ENCODE measurements at regions not wholly inside any gene's neighbourhood (a gene's known extent, or its start where the extent isn't known, plus 50 kb on each side); places are given as distances from the start of the nearest gene placed in this dataset.

DNA sequence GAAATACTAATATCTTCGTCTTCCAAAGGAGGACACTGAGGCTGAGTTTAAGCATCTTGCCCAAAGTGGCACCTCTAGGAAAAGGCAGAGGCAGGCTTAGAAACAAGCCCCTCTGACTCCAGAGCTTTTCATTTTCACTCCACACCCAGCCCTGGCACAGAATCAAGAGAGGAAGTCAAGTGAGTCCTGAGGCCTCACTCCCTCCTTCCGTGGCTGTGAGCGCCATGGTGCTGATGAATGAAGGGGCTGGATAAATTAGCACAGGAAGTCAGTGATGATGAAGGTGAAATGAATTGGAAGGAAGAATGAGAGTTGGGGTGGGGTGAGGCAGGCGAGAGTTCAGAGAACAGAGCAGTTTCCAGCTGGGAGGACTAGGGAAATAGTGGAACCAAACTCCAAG, 179.3 kb downstream of the TMEM132E start:
- Histone ChIP-seq H3K4me3 (ENCODE audit: insufficient read depth, low read depth, low read length) (no peak overlapping the region), H3K27ac (ENCODE audit: low read depth, low read length) (no peak overlapping the region), H4K20me1 (ENCODE audit: insufficient read depth, low read length) (no peaks in the 10 kb centered on the region), H3K36me3 (ENCODE audit: insufficient read depth, low read length) (no peaks in the 10 kb centered on the region), H3K9me3 (ENCODE audit: insufficient read depth, low read depth, low read length) (no peaks in the 10 kb centered on the region), H3K4me1 (ENCODE audit: insufficient read depth, low read length) (no peaks in the 10 kb centered on the region), H3K27me3 (ENCODE audit: insufficient read depth, low read length) (no peaks in the 10 kb centered on the region), H3K4me2 (ENCODE audit: low read length) (no peak overlapping the region), H3K79me2 (ENCODE audit: insufficient read depth, low read length) (no peaks in the 10 kb centered on the region), H2AFZ (ENCODE audit: low read depth, low read length) (no peak overlapping the region), H3K9ac (ENCODE audit: low read length) (no peak overlapping the region)
- peaks cover 44% of the 10 kb centered on the region for H3K27me3 Mint-ChIP-seq (ENCODE audit: low read depth, unreplicated experiment)
- H3K36me3 Mint-ChIP-seq (ENCODE audit: low read depth, unreplicated experiment) = no peaks in the 10 kb centered on the region
- peaks cover 4% of the 10 kb centered on the region for H3K9me3 Mint-ChIP-seq (ENCODE audit: unreplicated experiment)
- FAIRE-seq (no peak), DNase-seq (ENCODE audit: low read depth) (no peak)
- no peak for TF ChIP-seq EZH2 (IDR thresholded peaks at IDR 0.05; ENCODE audit: insufficient read depth, low read length)
- no peak overlapping the region for H3K4me3 Mint-ChIP-seq (ENCODE audit: unreplicated experiment)
- H3K4me1 Mint-ChIP-seq (ENCODE audit: low read depth, unreplicated experiment) = peaks cover 12% of the 10 kb centered on the region
- H3K27ac Mint-ChIP-seq (ENCODE audit: unreplicated experiment) = no peak overlapping the region

DNA sequence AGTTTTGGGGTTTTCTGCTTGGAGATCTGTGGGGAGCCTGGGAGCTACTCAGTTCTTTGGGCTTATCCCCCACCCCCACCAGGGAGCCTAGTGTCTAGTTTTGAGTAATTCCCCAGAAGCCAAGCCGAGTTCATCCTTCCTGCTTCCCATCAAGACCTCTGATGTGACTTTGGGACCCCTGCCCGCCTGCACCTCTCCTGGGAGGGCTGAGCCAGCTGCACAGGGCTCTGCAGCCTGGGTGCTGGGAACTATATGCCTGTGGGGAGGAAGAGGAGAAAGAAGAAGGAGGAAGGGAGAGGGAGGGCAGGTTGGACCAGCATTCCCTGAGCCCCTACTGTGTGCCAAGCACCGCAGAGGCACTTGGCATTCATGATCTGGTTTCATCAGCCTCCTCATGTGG, 178.9 kb downstream of the TMEM132E start:
- DNase-seq (ENCODE audit: low read depth) = no peak
- Histone ChIP-seq H3K79me2 (ENCODE audit: insufficient read depth, low read length) (no peaks in the 10 kb centered on the region), H2AFZ (ENCODE audit: low read depth, low read length) (no peak overlapping the region), H3K4me1 (ENCODE audit: insufficient read depth, low read length) (no peaks in the 10 kb centered on the region), H3K9me3 (ENCODE audit: insufficient read depth, low read depth, low read length) (no peaks in the 10 kb centered on the region), H3K9ac (ENCODE audit: low read length) (no peak overlapping the region), H3K27me3 (ENCODE audit: insufficient read depth, low read length) (no peaks in the 10 kb centered on the region), H3K36me3 (ENCODE audit: insufficient read depth, low read length) (no peaks in the 10 kb centered on the region), H4K20me1 (ENCODE audit: insufficient read depth, low read length) (no peaks in the 10 kb centered on the region), H3K4me3 (ENCODE audit: insufficient read depth, low read depth, low read length) (no peak overlapping the region), H3K4me2 (ENCODE audit: low read length) (no peak overlapping the region), H3K27ac (ENCODE audit: low read depth, low read length) (no peak overlapping the region)
- Mint-ChIP-seq H3K9me3 (ENCODE audit: unreplicated experiment) (peaks cover 4% of the 10 kb centered on the region), H3K36me3 (ENCODE audit: low read depth, unreplicated experiment) (no peaks in the 10 kb centered on the region), H3K27ac (ENCODE audit: unreplicated experiment) (no peak overlapping the region), H3K27me3 (ENCODE audit: low read depth, unreplicated experiment) (peaks cover 46% of the 10 kb centered on the region), H3K4me3 (ENCODE audit: unreplicated experiment) (no peak overlapping the region), H3K4me1 (ENCODE audit: low read depth, unreplicated experiment) (peaks cover 10% of the 10 kb centered on the region)
- FAIRE-seq = no peak
- TF ChIP-seq, protein P1, sequence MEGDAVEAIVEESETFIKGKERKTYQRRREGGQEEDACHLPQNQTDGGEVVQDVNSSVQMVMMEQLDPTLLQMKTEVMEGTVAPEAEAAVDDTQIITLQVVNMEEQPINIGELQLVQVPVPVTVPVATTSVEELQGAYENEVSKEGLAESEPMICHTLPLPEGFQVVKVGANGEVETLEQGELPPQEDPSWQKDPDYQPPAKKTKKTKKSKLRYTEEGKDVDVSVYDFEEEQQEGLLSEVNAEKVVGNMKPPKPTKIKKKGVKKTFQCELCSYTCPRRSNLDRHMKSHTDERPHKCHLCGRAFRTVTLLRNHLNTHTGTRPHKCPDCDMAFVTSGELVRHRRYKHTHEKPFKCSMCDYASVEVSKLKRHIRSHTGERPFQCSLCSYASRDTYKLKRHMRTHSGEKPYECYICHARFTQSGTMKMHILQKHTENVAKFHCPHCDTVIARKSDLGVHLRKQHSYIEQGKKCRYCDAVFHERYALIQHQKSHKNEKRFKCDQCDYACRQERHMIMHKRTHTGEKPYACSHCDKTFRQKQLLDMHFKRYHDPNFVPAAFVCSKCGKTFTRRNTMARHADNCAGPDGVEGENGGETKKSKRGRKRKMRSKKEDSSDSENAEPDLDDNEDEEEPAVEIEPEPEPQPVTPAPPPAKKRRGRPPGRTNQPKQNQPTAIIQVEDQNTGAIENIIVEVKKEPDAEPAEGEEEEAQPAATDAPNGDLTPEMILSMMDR (IDR thresholded peaks at IDR 0.05; ENCODE audit: insufficient read depth, low read depth, low read length) = no peak
- TF ChIP-seq EZH2 (IDR thresholded peaks at IDR 0.05; ENCODE audit: insufficient read depth, low read length) = no peak

DNA sequence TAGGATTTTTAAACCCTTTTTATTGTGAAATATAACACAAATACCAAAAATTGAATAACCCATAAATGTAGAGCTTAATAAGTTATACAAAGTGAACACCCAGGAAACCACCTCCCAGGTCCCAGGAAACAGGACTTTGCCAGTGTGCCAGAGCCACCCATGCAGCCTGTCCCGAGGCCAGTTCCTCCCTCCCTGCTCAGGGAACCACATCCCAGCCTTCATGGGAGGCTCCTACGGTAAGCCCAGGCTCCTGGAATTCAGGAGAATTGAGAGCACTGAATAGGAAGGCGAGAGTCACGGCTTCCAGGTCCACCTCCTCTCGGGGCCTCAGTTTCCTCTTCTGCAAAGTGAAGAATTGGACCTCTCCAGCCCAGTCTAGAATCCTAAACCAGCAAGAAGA, 178.2 kb downstream of the TMEM132E start:
- Mint-ChIP-seq H3K4me3 (ENCODE audit: unreplicated experiment) (no peak overlapping the region), H3K9me3 (ENCODE audit: unreplicated experiment) (peaks cover 4% of the 10 kb centered on the region), H3K27me3 (ENCODE audit: low read depth, unreplicated experiment) (peaks cover 51% of the 10 kb centered on the region), H3K36me3 (ENCODE audit: low read depth, unreplicated experiment) (no peaks in the 10 kb centered on the region), H3K4me1 (ENCODE audit: low read depth, unreplicated experiment) (peaks cover 10% of the 10 kb centered on the region), H3K27ac (ENCODE audit: unreplicated experiment) (no peak overlapping the region)
- H3K36me3 ChIP-seq (ENCODE audit: insufficient read depth, low read length) = no peaks in the 10 kb centered on the region
- no peak for FAIRE-seq
- no peaks in the 10 kb centered on the region for H4K20me1 ChIP-seq (ENCODE audit: insufficient read depth, low read length)
- H2AFZ ChIP-seq (ENCODE audit: low read depth, low read length) = no peak overlapping the region
- H3K27me3 ChIP-seq (ENCODE audit: insufficient read depth, low read length) = no peaks in the 10 kb centered on the region
- no peaks in the 10 kb centered on the region for H3K79me2 ChIP-seq (ENCODE audit: insufficient read depth, low read length)
- no peak overlapping the region for H3K4me3 ChIP-seq (ENCODE audit: insufficient read depth, low read depth, low read length)
- H3K9me3 ChIP-seq (ENCODE audit: insufficient read depth, low read depth, low read length) = no peaks in the 10 kb centered on the region
- H3K4me1 ChIP-seq (ENCODE audit: insufficient read depth, low read length) = no peaks in the 10 kb centered on the region
- no peak overlapping the region for H3K4me2 ChIP-seq (ENCODE audit: low read length)
- no peak overlapping the region for H3K9ac ChIP-seq (ENCODE audit: low read length)
- no peak for DNase-seq (ENCODE audit: low read depth)
- no peak overlapping the region for H3K27ac ChIP-seq (ENCODE audit: low read depth, low read length)
- no peak for TF ChIP-seq EZH2 (IDR thresholded peaks at IDR 0.05; ENCODE audit: insufficient read depth, low read length)
- TF ChIP-seq, protein P1 (IDR thresholded peaks at IDR 0.05; ENCODE audit: insufficient read depth, low read depth, low read length) = no peak
